ENCODE measurements at regions not wholly inside any gene's neighbourhood (a gene's known extent, or its start where the extent isn't known, plus 50 kb on each side); places are given as distances from the start of the nearest gene placed in this dataset.

- CTCF ChIA-PET (ENCODE audit: partially characterized antibody), result interaction anchor here (0.6 kb wide), 1 partner anchor 306 kb away, joined by 3 read pairs; no protein-coding TSS in a partner anchor
Measured at GRCh38 chr6:133079901-133080300, 161.3 kb upstream of the EYA4 start.

More at GRCh38 chr6:133079901-133080300, 161.3 kb upstream of the EYA4 start:
- H3K27ac ChIP-seq (ENCODE audit: low read depth, low read length), result no peak overlapping the region
- no peaks in the 10 kb centered on the region for H3K23me2 ChIP-seq (ENCODE audit: low read depth, low read length)
- no peaks in the 10 kb centered on the region for H4K20me1 ChIP-seq (replicated peaks in 1 of 2; ENCODE audit: control insufficient read depth in 1 of 2, insufficient read depth in 2 of 2, low read length in 2 of 2)
- no peak overlapping the region for H2BK12ac ChIP-seq (ENCODE audit: low read depth, low read length)
- H3K36me3 ChIP-seq (ENCODE audit: control insufficient read depth in 2 of 4, insufficient read depth in 4 of 4, low read length in 3 of 4), result no peaks in the 10 kb centered on the region
- POLR2A ChIA-PET (ENCODE audit: partially characterized antibody), result no interaction called here
- no peak overlapping the region for H3K23ac ChIP-seq (ENCODE audit: insufficient read length)
- no peaks in the 10 kb centered on the region for H3K27me3 ChIP-seq (replicated peaks in 1 of 4; ENCODE audit: control insufficient read depth in 3 of 4, extremely low read depth in 1 of 4, insufficient read depth in 3 of 4, low read length in 3 of 4)
- no peak overlapping the region for H2AFZ ChIP-seq (ENCODE audit: low read length)
- no peaks in the 10 kb centered on the region for H3K79me2 ChIP-seq (ENCODE audit: control insufficient read depth in 1 of 2, insufficient read depth in 2 of 2, low read length in 2 of 2)
- H2BK5ac ChIP-seq (ENCODE audit: low read depth, low read length), result no peak overlapping the region
- FAIRE-seq, result no peak
- DNase-seq (ENCODE audit: low read depth in 1 of 2, low spot score in 2 of 2), result no peak
- no peak overlapping the region for H4K91ac ChIP-seq (replicated peaks; ENCODE audit: insufficient read length, low read length)
- no peak overlapping the region for H2BK15ac ChIP-seq (ENCODE audit: low read length)
- no peak overlapping the region for H3K56ac ChIP-seq (replicated peaks; ENCODE audit: insufficient read length, low read depth, low read length)
- no peak overlapping the region for H3K4ac ChIP-seq (replicated peaks; ENCODE audit: insufficient read length, low read depth, low read length)
- no peak for TF ChIP-seq CEBPB (IDR thresholded peaks at IDR 0.05; ENCODE audit: low read depth, low read length)
- TF ChIP-seq BCL11A (IDR thresholded peaks at IDR 0.05; ENCODE audit: low read depth in 2 of 2, low read length in 2 of 2), result no peak
- no peak for TF ChIP-seq SRF (IDR thresholded peaks at IDR 0.05; ENCODE audit: low read depth, low read length)
- no peak for TF ChIP-seq E2F6 (IDR thresholded peaks at IDR 0.05)
- no peak overlapping the region for H2BK120ac ChIP-seq (replicated peaks; ENCODE audit: low read depth, low read length)
- no peak overlapping the region for H2BK20ac ChIP-seq (ENCODE audit: low read length)
- 85% methylated on average over 2 of the region's 2 CpGs; no CpG with 5 or more reads in 1 of the 2 experiments for WGBS, 2 experiments (ENCODE audit: extremely low coverage in 1 of 2, insufficient coverage in 1 of 2, insufficient read length in 1 of 2, insufficient replicate concordance in 2 of 2, low coverage in 1 of 2, low lambda C conversion rate in 2 of 2, missing lambda C conversion rate in 1 of 2)
- no peaks in the 10 kb centered on the region for H3K9me3 ChIP-seq (ENCODE audit: insufficient read depth in 2 of 2, low read depth in 1 of 2, low read length in 1 of 2)
- no peak overlapping the region for H3K18ac ChIP-seq (ENCODE audit: extremely low read depth, low read length)
- H3K4me2 ChIP-seq (ENCODE audit: insufficient read depth in 1 of 2, low read depth in 2 of 2, low read length in 2 of 2), result no peak overlapping the region
- no peak overlapping the region for H4K8ac ChIP-seq (ENCODE audit: extremely low read depth, insufficient read depth, low read length)
- no peak overlapping the region for H3K9ac ChIP-seq (replicated peaks in 1 of 4; ENCODE audit: extremely low read depth in 1 of 4, low read depth in 3 of 4, low read length in 3 of 4)
- no peaks in the 10 kb centered on the region for H3K4me1 ChIP-seq (replicated peaks in 1 of 4; ENCODE audit: control insufficient read depth in 3 of 4, insufficient read depth in 4 of 4, low read length in 3 of 4)
- H3K79me1 ChIP-seq (ENCODE audit: low read depth, low read length), result no peaks in the 10 kb centered on the region
- H3K4me3 ChIP-seq (ENCODE audit: extremely low read depth in 1 of 4, insufficient read depth in 2 of 4, low read depth in 3 of 4, low read length in 4 of 4), result no peak overlapping the region
- H4K5ac ChIP-seq (ENCODE audit: insufficient read length, low read depth, low read length), result no peak overlapping the region
- no peak overlapping the region for H3K14ac ChIP-seq (ENCODE audit: insufficient read length)
- no peak overlapping the region for H2AK5ac ChIP-seq (ENCODE audit: low read depth, low read length)

Measured in H1 (cell line).